ENCODE measurements at regions not wholly inside any gene's neighbourhood (a gene's known extent, or its start where the extent isn't known, plus 50 kb on each side); places are given as distances from the start of the nearest gene placed in this dataset.
"Not testable (repeated sequence)": the region's sequence is repeated elsewhere in the genome, so short reads cannot be mapped to it uniquely, and the experiment has no call there.

DNA sequence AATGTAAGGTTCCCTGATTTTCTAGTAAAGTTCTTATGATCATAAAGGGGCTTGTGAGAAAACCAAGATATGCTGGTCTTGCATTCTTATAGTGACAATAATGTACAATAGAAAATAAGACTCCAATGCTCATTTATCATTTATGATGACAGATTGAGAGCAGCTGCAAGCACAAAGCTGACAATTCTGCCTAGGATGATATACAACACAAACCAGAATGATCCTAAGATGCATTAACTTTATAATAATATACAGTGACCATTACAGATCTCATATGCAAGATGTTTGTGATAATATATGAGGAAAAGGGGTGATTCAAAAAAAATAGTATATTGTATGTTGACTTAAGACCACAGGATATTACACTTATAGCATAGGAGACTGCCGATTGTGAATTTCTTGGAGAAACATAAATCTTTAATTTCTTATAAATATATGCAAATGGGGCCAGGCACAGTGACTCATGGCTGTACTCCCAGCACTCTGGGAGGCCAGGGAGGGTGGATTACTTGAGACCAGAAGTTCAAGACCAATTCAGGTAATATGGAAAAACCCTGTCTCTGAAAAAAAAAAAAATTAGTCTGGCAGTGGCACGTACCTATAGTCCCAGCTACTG lies 387.0 kb downstream of the ZBBX start:
- no peak for DNase-seq (ENCODE audit: low read depth)

DNA sequence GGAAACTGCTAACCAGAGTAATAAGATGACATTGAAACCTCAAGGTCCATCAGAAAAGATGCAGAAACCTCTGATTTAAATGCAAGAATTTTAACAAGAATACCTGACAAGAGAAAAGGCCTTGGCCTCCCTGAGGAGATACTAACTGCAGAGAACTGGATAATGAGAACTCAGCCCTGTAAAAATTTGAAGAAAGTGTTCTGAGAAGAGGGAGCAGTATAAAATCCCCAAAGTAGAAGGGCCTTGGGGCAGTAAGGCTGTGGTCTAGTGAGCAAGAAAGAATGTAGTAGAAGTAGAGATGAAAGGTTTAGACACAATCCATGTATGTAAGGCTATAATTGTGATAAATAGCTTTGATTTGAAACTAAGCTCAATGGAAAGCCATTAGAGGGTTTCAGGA lies 394.1 kb downstream of the ZBBX start:
- no peak for DNase-seq (ENCODE audit: low read depth)

DNA sequence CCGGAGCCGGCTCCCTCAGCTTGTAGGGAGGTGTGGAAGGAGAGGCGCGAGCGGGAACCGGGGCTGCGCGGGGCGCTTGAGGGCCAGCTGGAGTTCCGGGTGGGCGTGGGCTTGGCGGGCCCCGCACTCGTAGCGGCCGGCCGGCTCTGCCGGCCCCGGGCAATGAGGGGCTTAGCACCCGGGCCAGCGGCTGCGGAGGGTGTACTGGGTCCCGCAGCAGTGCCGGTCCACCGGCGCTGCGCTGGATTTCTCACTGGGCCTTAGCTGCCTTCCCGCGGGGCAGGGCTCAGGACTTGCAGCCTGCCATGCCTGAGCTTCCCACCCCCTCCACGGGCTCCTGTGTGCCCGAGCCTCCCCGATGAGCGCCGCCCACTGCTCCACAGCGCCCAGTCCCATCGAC lies 404.3 kb downstream of the ZBBX start:
- DNase-seq (ENCODE audit: low read depth), result not testable (repeated sequence)

DNA sequence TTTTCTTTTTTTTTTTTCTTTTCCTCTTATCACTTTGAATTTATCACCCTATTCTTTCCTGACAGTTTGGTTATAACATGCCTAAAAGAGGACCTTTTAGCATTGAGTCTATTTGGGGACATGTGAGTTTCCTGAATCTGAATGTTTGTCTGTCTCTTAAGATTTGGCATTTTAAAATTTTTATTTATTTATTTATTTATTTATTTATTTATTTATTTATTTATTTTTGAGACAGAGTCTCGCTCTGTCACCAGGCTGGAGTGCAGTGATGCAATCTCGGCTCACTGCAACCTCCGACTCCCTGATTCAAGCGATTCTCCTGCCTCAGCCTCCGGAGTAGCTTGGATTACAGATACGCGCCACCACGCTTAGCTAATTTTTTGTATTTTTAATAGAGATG lies 412.4 kb downstream of the ZBBX start:
- not testable (repeated sequence) for DNase-seq (ENCODE audit: low read depth)

DNA sequence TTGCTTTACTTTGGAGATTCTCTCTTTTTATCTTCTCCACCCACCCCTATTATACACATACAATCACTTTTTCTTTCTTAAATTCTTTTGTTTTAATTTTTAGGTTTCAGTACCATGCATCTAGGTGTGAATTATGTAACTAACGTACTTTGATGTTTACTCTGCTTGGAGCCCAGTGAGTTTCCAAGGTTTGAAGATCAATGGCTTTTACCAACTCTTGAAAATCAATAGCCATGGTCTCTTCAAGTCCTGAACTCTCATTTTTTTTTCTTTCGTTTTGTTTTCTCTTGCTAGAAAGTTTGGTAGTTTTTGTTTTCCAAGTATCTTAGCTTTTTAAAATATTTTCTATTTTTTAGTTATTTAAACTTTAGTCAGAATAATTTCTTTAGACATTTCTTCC lies 417.2 kb downstream of the ZBBX start:
- DNase-seq (ENCODE audit: low read depth), result no peak

DNA sequence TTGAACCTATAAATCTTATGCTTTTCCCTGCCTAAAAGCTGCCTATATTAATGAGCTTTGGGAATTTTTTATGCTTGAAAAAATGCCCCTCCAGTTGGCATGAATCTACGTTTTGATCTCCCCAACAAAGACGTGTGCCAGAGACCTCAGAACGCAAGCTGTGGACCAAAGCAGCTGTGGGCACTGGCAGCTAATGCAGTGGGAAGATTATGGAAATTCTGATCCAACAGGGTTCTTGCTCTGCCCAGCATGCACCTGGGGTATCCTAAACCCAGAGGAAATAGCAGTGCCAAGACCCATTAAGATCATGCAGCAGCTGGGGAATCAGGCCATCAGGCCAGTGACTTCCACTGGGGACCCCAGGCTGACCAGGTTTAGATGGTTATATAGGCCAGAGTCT lies 423.0 kb downstream of the ZBBX start:
- DNase-seq (ENCODE audit: low read depth), result no peak

DNA sequence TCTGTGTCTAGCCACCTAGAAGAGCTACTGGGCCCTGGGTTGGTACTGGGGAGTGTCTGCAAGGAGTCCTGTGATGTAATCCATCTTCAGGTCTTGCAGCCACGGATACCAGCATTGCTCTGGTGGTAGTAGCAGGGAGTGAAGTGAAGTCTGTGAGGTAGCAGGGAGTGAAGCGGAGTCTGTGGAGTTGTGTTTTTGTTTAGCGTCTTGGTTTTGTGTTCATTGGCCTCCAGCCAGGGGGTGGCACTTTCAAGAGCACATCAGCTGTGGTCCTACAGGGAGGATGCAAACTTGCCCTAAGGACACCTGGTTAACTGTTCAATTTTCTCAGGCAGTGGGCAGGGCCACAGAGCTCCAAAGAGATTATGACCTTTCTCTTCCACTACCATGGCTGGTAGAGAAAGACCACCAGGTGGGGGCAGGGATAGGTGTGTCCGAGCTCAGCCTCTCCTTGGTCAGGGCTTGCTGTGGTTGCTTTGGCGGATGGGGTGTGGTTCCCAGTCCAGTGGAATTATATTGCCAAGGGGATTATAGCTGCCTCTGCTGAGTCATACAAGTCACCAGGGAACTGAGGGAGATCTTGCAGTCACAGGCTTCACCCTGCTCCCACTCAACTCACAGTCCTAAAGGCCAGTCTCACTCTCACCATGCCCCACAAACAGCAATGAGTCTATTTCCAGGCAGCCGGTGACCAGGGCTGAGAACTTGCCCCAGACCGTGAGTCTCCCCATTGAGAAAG lies 424.7 kb downstream of the ZBBX start:
- DNase-seq (ENCODE audit: low read depth), result no peak

DNA sequence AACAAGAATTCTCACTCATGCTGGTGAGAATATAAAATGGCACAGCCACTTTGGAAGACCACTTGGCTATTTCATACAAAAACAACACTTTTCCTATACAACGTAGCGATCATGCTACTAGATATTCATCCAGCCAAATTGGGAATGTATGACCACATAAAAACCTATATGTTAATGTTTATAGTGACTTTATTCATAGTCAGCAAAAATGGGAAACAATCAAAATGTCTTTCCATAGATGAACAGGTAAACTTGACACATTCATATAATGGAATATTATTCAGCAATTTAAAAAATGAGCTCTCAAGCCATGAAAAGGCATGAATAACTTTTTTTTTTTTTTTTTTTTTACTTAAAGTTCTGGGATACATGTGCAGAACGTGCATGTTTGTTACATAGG lies 445.2 kb downstream of the ZBBX start:
- no peak for DNase-seq (ENCODE audit: low read depth)

DNA sequence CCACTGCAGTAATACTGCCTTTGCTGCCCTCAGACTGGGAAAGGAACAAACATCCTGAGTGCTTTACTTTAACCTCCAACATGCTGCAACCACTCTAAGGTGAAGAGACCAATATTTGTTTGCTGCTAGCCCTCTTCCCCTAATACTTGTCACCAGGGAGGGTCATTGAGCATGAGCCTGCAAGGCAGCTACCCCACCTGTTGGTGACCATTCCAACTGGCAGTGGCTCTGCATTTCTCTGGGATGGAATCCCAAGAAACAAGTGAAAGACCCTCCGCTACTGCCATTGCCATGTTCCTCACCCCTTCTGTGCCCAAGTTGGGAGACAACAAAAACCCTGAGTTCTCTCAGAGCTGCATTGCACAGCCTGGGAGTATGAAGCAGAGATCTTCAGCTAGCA lies 462.7 kb downstream of the ZBBX start:
- no peak for DNase-seq (ENCODE audit: low read depth)

DNA sequence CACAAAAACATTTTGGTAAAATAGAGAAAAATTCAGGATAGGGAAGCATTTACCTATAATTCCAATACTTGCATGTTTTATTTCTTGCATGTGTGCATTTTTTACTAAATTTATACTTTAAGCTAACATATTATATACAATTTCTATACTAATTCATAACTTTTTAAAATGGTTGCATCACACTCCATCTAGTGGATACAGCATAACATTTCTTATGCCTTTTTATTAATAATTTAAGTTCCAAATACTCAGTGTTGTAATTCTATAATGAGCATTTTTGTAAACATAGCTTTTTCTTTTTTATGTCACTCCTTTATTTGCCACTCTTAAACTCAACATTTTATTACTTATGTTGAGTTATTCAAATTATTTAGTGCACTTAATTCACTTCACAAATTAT lies 477.7 kb downstream of the ZBBX start:
- DNase-seq (ENCODE audit: low read depth), result no peak

DNA sequence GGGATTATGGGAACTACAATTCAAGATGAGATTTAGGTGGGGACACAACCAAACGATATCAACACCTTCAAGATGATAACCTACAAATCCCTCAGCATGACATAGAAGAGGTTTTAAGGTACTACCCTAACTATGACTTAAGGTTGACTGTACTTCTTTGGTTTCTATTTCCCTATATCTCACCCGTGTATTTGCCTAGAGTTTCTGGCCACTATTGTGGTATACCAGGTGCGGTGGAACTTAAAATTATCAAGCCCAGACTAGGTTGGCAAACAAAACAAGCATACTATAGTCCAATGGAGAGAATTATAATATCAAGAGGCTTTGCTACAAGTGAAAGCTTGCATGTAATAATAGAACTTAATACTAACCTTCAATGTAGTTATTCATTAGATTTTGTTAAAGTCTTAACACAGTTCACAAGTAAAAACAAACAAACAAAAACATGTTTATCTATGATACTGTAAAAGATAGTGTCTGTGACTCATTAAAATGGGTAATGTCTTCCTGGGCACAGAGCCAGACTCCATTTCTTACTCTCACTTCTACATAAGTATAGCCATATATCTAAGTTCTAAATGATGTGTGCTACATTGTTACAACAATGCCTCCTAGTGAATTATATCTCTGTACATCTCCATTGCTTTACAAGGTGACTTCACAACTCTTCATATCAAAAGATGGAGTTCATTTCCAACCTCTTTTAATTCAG lies 479.1 kb downstream of the ZBBX start:
- DNase-seq (ENCODE audit: low read depth), result no peak

DNA sequence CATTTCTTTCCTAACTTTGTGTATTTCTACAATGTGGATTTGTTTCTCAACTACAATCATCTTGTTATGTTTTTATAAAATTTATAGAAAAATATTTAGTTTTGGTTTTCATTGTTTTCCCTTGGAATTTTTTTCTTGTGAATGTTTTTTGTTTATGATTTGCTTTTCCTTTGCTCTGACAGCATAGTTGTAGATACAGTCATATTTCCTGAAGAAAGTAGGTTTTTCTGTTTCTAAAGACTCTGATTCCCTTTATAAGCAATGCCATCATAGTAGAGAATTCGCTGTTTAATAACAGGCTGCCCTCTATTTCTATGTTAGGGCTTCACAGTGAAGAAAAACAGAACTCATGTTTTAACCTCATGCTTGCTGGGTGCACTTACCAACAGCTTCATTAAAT lies 482.3 kb downstream of the ZBBX start:
- no peak for DNase-seq (ENCODE audit: low read depth)

DNA sequence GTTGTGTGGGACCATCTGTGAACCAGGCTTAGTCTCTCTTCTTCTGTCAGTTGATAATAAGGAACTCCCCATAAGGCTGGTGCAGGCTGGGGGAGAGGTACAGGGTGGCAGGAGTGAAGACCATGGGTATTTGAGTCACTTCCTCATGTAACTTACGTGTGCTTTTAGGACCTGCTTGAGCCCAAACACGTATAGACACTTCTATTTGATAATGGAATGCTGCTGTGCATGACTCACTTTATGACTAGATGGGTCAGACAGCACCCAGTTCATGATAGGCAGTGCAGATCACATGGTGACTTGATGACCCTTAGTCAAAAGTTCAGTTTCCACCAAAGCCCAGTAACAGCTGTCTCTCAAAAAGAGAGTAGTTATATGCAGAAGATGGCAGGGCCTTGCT lies 490.9 kb downstream of the ZBBX start:
- DNase-seq (ENCODE audit: low read depth), result no peak

DNA sequence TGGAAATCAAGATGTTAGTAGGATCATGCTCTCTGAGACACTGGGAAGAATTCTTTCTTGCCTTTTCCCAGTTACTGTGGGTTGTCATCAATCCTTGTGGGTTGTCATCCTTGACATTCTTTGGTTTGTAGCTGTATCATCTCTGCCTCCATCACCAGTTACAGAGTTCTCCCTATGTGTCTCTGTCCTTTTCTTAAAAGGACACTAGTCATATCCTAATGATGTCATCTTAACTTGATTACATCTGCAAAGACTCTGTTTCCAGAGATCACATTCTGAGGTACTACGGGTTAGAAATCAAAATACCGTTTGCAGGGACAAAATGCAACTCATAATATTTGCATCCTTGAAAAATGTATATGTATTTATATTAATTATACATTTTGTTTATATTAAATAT lies 500.4 kb downstream of the ZBBX start:
- no peak for DNase-seq (ENCODE audit: low read depth)

DNA sequence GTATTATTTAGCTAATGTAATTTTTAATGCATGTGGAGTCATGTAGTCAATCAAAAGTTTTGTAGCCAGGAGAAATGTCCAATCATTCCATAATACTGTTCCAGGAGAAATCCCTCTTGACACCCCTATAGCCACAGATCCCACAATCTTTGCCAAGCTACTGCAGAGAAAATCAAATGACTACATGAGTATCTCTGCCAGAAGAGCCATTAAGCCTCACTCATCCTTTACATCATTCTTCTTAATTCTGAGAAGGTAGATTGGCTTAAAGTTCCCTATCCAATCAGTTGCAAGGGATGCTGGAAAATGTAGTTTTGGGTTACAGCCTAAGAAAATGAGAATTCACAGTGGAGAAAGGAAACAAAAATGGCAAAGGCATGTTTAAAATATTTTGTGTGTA lies 502.1 kb downstream of the ZBBX start:
- DNase-seq (ENCODE audit: low read depth), result no peak

DNA sequence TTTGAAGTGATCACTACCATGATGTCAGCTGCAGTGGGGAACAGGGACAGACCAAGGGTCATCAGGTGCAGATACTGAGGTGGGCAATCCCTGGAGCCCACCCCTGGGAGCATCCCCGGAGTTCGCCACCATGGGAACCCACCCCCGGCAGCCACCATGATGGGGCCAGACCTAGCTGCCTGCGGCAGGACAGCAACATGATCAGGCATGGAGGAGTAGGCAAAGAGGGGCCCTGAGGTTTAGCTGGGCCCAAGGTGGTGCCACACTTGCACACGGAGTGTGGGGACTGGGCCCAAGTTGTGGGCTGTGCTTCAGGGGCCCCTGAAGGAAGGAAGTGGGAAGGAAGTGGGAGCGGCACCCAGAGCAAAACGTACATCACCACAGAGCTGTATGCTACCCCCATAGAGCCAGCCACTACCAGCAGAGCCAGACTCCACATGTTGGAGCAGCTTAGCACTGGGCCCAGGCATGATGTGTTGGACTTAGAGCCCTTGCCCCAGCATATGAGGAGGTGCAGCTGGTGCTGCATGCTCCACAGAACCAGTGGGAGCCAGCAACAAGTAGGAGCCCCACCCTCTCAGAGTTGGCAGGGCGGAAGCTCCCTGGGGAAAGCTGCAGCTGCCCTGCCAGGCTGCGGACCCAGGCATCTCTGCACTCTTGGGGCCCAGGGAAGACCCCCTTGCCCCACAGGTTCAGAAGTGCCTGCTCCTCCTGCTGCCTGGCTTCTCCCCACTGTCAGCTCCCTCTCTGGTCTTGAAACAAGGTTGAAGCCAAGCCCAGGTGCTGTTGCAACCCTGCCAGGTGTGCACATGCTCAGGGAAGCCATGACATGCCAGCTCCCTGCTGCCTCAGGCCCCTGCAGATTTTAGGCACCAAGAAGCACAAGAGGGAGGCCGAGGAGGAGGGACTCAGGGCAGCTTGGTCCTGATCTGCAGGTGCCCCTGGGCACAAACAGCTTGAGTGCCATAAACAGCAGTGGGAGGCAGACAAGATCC lies 515.3 kb downstream of the ZBBX start:
- DNase-seq (ENCODE audit: low read depth), result no peak

DNA sequence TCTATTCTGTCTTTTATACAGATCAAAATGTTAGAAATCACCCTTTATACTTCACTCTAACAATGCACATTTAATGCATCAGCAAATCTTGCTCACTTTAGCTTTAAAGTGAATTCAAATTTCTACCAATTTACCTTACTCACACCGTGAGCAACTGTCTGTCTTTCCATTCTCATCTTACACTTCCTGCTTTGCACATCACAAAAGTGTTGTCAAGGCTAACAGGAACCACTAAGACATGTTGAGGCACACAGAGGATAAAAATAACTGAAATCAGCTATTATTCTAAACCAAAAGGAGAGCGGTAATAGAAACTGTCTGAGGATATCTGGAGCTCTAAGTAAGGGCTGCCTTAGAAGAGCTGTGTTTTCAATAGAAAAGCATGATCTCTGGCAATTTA lies 519.9 kb downstream of the ZBBX start:
- DNase-seq (ENCODE audit: low read depth), result no peak

DNA sequence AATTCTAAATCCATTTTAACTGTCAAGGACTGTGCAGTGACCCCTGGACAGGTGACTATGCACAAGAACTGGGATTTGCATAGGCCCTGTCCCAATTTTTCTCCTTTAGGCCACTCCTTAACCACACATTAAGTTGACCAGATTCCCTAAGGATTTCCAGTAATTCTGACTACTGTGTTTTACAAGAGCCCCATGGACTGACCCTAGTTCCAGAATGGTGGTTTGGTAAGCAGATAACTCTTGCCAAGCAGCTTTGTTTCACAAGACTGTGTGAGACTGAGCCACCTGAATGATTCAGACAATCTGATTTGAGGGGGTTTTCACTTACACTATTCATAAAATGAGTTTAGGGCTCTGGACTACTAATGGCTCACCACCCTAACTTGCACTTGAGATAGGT lies 535.8 kb downstream of the ZBBX start:
- DNase-seq (ENCODE audit: low read depth), result no peak

DNA sequence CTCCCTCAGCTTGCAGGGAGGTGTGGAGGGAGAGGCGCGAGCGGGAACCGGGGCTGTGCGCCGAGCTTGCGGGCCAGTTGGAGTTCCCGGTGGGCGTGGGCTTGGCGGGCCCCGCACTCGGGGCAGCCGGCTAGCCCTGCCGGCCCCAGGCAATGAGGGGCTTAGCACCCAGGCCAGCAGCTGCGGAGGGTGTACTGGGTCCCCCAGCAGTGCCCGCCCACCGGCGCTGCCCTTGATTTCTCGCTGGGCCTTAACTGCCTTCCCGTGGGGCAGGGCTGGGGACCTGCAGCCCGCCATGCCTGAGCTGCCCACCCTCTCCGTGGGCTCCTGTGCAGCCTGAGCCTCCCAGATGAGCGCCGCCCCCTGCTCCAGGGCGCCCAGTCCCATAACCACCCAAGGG lies 537.3 kb downstream of the ZBBX start:
- not testable (repeated sequence) for DNase-seq (ENCODE audit: low read depth)

DNA sequence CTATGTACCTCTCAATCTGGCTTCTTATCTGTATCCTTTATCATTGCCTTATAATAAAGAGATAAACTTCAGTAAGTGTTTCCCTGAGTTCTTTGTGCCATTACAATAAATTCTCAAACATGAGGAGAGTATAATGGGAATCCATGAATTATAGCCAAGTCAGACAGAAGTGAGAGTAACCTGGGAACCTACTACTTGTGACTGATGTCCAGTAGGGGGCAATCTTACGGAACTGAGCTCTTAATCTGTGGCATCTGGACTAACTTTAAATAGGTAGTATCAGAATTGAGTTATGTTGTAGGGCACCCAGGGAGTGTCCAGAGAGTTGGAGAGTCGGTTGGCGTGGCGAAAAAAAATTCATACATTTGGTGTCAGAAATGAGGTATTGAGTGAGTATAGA lies 542.6 kb downstream of the ZBBX start:
- no peak for DNase-seq (ENCODE audit: low read depth)

DNA sequence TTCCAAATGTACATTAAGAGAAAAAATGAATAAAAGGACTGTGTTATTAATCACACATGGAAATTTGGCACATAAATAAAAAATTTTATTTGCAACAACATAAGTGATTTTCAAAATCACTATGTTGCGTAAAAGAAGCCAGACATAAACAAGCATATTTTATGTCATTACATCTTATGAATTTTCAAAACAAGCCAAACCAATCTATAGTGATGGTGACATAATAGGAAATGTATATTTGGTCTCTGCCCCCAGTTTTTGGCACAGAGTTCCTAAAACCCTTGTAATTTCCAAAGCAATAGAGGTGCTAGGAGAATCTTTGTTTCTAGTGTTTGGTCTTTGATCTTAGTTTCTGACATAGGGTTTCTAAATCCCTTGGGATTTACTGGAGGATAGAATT lies 543.3 kb downstream of the ZBBX start:
- DNase-seq (ENCODE audit: low read depth), result no peak

DNA sequence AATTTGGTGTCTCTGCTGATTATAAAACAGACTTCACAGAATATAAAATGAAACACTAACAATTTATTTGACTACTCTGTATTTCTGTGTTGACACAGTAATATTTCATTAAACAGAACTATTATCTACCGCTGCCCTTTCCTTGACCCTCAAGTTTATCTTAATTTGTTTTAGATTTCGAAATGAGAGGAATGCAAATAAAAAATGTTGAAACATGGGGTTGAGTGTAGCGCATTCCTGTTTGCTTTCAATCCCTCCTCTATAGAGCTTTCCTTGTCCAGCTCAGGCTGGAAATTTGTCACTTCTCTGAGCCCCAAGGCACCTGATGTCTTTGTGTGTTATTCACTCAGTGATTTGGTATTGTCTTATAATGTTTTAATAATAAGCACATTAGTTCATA lies 550.2 kb downstream of the ZBBX start:
- DNase-seq (ENCODE audit: low read depth), result no peak

All from EH (cell line).